ENCODE measurements at regions not wholly inside any gene's neighbourhood (a gene's known extent, or its start where the extent isn't known, plus 50 kb on each side); places are given as distances from the start of the nearest gene placed in this dataset.
A peak's percentile ranks its signal among the peaks of the same experiment; 100 is the strongest.
"Not testable (repeated sequence)": the region's sequence is repeated elsewhere in the genome, so short reads cannot be mapped to it uniquely, and the experiment has no call there.

- no peak for DNase-seq (ENCODE audit: low read depth, low spot score)
- no peak overlapping the region for H3K27ac ChIP-seq
These were observed 136.1 kb downstream of the MID1IP1 start for GRCh38 chrX:38937400-38937799.

- DNase-seq (ENCODE audit: low read depth, low spot score), result no peak
- H3K27ac ChIP-seq, result no peak overlapping the region
These were observed 136.7 kb downstream of the MID1IP1 start for GRCh38 chrX:38937926-38938325.

- no peak overlapping the region for H3K27ac ChIP-seq
- DNase-seq (ENCODE audit: low read depth, low spot score), result no peak
These were observed 137.8 kb downstream of the MID1IP1 start for GRCh38 chrX:38939067-38939466.

- no peak for DNase-seq (ENCODE audit: low read depth, low spot score)
These were observed 139.3 kb downstream of the MID1IP1 start for GRCh38 chrX:38940547-38940946.

GRCh38 chrX:38941675-38942074 lies 140.4 kb downstream of the MID1IP1 start:
- no peak for DNase-seq (ENCODE audit: low read depth, low spot score)

More at GRCh38 chrX:38940547-38940946, 139.3 kb downstream of the MID1IP1 start:
- H3K27ac ChIP-seq, result no peak overlapping the region

GRCh38 chrX:38943120-38943519 lies 141.9 kb downstream of the MID1IP1 start:
- no peak overlapping the region for H3K27ac ChIP-seq
- no peak for DNase-seq (ENCODE audit: low read depth, low spot score)

More at GRCh38 chrX:38941675-38942074, 140.4 kb downstream of the MID1IP1 start:
- H3K27ac ChIP-seq, result no peak overlapping the region

- H3K27ac ChIP-seq, result no peak overlapping the region
- DNase-seq (ENCODE audit: low read depth, low spot score), result no peak
These were observed 146.8 kb downstream of the MID1IP1 start for GRCh38 chrX:38948046-38948445.

- no peak overlapping the region for H3K27ac ChIP-seq
- no peak for DNase-seq (ENCODE audit: low read depth, low spot score)
These were observed 153.3 kb downstream of the MID1IP1 start for GRCh38 chrX:38954520-38954919.

GRCh38 chrX:38959736-38960135 lies 158.5 kb downstream of the MID1IP1 start:
- H3K27ac ChIP-seq, result no peak overlapping the region
- DNase-seq (ENCODE audit: low read depth, low spot score), result no peak

- no peak for DNase-seq (ENCODE audit: low read depth, low spot score)
These were observed 158.9 kb downstream of the MID1IP1 start for GRCh38 chrX:38960137-38960536.

GRCh38 chrX:38961936-38962335 lies 160.7 kb downstream of the MID1IP1 start:
- DNase-seq (ENCODE audit: low read depth, low spot score), result no peak
- H3K27ac ChIP-seq, result no peak overlapping the region

More at GRCh38 chrX:38960137-38960536, 158.9 kb downstream of the MID1IP1 start:
- H3K27ac ChIP-seq, result no peak overlapping the region

- H3K27ac ChIP-seq; DNase-seq (ENCODE audit: low read depth, low spot score): not testable (repeated sequence)
These were observed 162.0 kb downstream of the MID1IP1 start for GRCh38 chrX:38963244-38963643.

- no peak overlapping the region for H3K27ac ChIP-seq
- DNase-seq (ENCODE audit: low read depth, low spot score), result no peak
These were observed 164.6 kb downstream of the MID1IP1 start for GRCh38 chrX:38965888-38966287.

GRCh38 chrX:38968344-38969216 lies 167.3 kb downstream of the MID1IP1 start:
- no peak overlapping the region for H3K27ac ChIP-seq
- no peak for DNase-seq (ENCODE audit: low read depth, low spot score)

GRCh38 chrX:38970074-38970473 lies 168.8 kb downstream of the MID1IP1 start:
- H3K27ac ChIP-seq, result no peak overlapping the region
- no peak for DNase-seq (ENCODE audit: low read depth, low spot score)

GRCh38 chrX:38970845-38971244 lies 169.6 kb downstream of the MID1IP1 start:
- H3K27ac ChIP-seq, result no peak overlapping the region
- DNase-seq (ENCODE audit: low read depth, low spot score), result no peak

- no peak overlapping the region for H3K27ac ChIP-seq
- no peak for DNase-seq (ENCODE audit: low read depth, low spot score)
These were observed 172.1 kb downstream of the MID1IP1 start for GRCh38 chrX:38973322-38973721.

- no peak for DNase-seq (ENCODE audit: low read depth, low spot score)
- no peak overlapping the region for H3K27ac ChIP-seq
These were observed 173.3 kb downstream of the MID1IP1 start for GRCh38 chrX:38974542-38974941.

- no peak for DNase-seq (ENCODE audit: low read depth, low spot score)
- H3K27ac ChIP-seq, result peak overlapping the region; percentile 18
These were observed 174.2 kb downstream of the MID1IP1 start for GRCh38 chrX:38975368-38975942.

GRCh38 chrX:38982370-38982769 lies 181.1 kb downstream of the MID1IP1 start:
- H3K27ac ChIP-seq, result no peak overlapping the region
- no peak for DNase-seq (ENCODE audit: low read depth, low spot score)

- H3K27ac ChIP-seq, result no peak overlapping the region
- DNase-seq (ENCODE audit: low read depth, low spot score), result no peak
These were observed 181.6 kb downstream of the MID1IP1 start for GRCh38 chrX:38982843-38983242.

GRCh38 chrX:38985375-38985774 lies 184.1 kb downstream of the MID1IP1 start:
- H3K27ac ChIP-seq, result no peak overlapping the region
- DNase-seq (ENCODE audit: low read depth, low spot score), result no peak
